GM12892 (cell line): ENCODE measurements at regions not wholly inside any gene's neighbourhood (a gene's known extent, or its start where the extent isn't known, plus 50 kb on each side); places are given as distances from the start of the nearest gene placed in this dataset.

Experiments
- POLR2A ChIP-seq: IDR thresholded peaks from 2 replicates; pipeline ENCODE4 v1.6.1; 2011; ENCODE audit warnings: low read depth, low read length, control low read depth
- POLR2AphosphoS5 ChIP-seq: IDR thresholded peaks from 2 replicates; pipeline ENCODE4 v1.6.1; 2011; ENCODE audit warnings: low read depth, low read length, control low read depth
- TAF1 ChIP-seq: IDR thresholded peaks from 2 replicates; pipeline ENCODE4 v1.6.1; 2011; ENCODE audit warnings: low read depth, mild to moderate bottlenecking, control low read depth, low read length, borderline replicate concordance

DNA sequence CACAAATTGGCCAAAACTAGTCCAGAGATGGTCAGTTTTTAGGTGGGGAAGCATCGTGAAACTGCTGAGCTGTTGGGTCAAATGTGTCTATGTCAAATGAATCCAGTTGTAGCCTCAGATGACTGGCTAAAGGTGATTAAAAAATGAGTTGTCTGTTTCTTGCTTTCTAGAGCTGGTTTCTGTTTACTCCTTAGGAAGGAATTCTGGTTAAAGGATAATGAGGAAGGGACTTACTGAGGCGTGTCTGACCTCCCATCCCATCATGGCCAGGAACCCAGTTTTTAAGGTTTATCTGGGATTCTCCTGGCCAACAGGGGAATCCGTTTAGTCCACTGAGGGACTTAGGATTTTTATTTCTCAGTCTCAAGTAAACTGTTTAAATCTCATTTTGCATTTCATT lies 256.5 kb downstream of the UQCRFS1 start:
- TF ChIP-seq POLR2A: no peak
- TF ChIP-seq TAF1: no peak
- no peak for TF ChIP-seq POLR2AphosphoS5
